HepG2 (cell line): ENCODE measurements at regions not wholly inside any gene's neighbourhood (a gene's known extent, or its start where the extent isn't known, plus 50 kb on each side); places are given as distances from the start of the nearest gene placed in this dataset.

Experiments
- ATAC-seq: fragments of 200-7000 bp; cut with Tn5 transposase; 3 replicates; pipeline ENCODE4 v1.9.1; 2020; ENCODE audit warnings: mild to moderate bottlenecking, moderate library complexity
- BruUV-seq: library from RNA; stranded (reverse); fragments of 400-500 nt; replicated peaks from 2 replicates; lab custom pipeline; 2021; lab: Mats Ljungman, UMichigan
- CTCF ChIA-PET: fragments of 300-600 bp; formaldehyde crosslinking; extraction: SDS; loops from one replicate; lab custom pipeline; 2021; ENCODE audit warnings: low total read pairs, inconsistent platforms, low intra/inter-chr PET ratio; lab: Yijun Ruan, JAX
- POLR2A ChIA-PET: fragments of 350-600 bp; sonication (Branson Sonifier 250); formaldehyde crosslinking; loops from one replicate; lab custom pipeline; 2020; ENCODE audit warnings: antibody characterized with exemption, inconsistent platforms; lab: Yijun Ruan, JAX
- DNase-seq: peaks from one replicate; pipeline ENCODE4 v3.0.0-alpha.2; 2015; ENCODE audit warnings: low spot score
- FAIRE-seq: peaks from 3 replicates; lab custom pipeline; 2011; peaks lifted over from hg19 to GRCh38; lab: Jason Lieb, UNC
- H2AFZ ChIP-seq: one replicate; pipeline ENCODE4 v1.6.1; 2011; ENCODE audit warnings: low read length, inconsistent platforms
- H3K27ac ChIP-seq: fragments of 300-600 bp; 3 replicates; pipeline ENCODE4 v1.8.0; 2011; ENCODE audit warnings: mixed run types, mild to moderate bottlenecking, mixed read lengths, low read length, inconsistent platforms; ENCODE audit not compliant: insufficient read depth; ENCODE audit errors: extremely low read length
- H3K27me3 ChIP-seq, 2 experiments: fragments of 200-600 bp in 1 of 2; 2 replicates in 1 of 2; 3 replicates in 1 of 2; pipeline versions ENCODE4 v1.6.0 to v1.8.0; 2011; ENCODE audit warnings: low read length in 2 of 2, mild to moderate bottlenecking in 2 of 2, moderate library complexity in 2 of 2, inconsistent platforms in 1 of 2; ENCODE audit not compliant: insufficient read depth in 2 of 2, control insufficient read depth in 1 of 2
- H3K36me3 ChIP-seq, 2 experiments: fragments of 200-600 bp in 1 of 2; replicated peaks in 1 of 2; 2 replicates in 1 of 2; 3 replicates in 1 of 2; pipeline versions ENCODE4 v1.5.1 to v1.8.0; 2011; ENCODE audit warnings: low read length in 2 of 2, inconsistent platforms in 1 of 2; ENCODE audit not compliant: insufficient read depth in 2 of 2, control insufficient read depth in 1 of 2
- H3K4me1 ChIP-seq: 2 replicates; pipeline ENCODE4 v1.5.1; 2012; ENCODE audit warnings: low read length, inconsistent platforms; ENCODE audit not compliant: insufficient read depth
- H3K4me2 ChIP-seq: 2 replicates; pipeline ENCODE4 v1.6.0; 2011; ENCODE audit warnings: low read depth, low read length, inconsistent platforms
- H3K4me3 ChIP-seq, 3 experiments: fragments of 200-600 bp in 1 of 3; sonication (generic), shearing (Covaris generic) in 1 of 3; replicated peaks in 1 of 3; 2 replicates each; pipeline ENCODE4 v1.5.1; 2011 to 2016; ENCODE audit warnings: low read length in 3 of 3, inconsistent platforms in 2 of 3, low read depth in 2 of 3, mild to moderate bottlenecking in 2 of 3, control low read depth in 1 of 3, mixed read lengths in 1 of 3; ENCODE audit not compliant: insufficient read depth in 1 of 3
- H3K79me2 ChIP-seq: one replicate; pipeline ENCODE4 v1.6.1; 2011; ENCODE audit warnings: low read length, inconsistent platforms; ENCODE audit not compliant: insufficient read depth
- H3K9ac ChIP-seq: 2 replicates; pipeline ENCODE4 v1.6.0; 2011; ENCODE audit warnings: mild to moderate bottlenecking, low read depth, low read length, inconsistent platforms; ENCODE audit not compliant: insufficient read depth
- H3K9me3 ChIP-seq: 2 replicates; pipeline ENCODE4 v1.5.1; 2012; ENCODE audit warnings: mild to moderate bottlenecking, low read length
- H4K20me1 ChIP-seq: 2 replicates; pipeline ENCODE4 v1.6.0; 2011; ENCODE audit warnings: inconsistent platforms, mild to moderate bottlenecking, low read length, moderate library complexity; ENCODE audit not compliant: insufficient read depth
- CBX1 ChIP-seq: IDR thresholded peaks from one replicate; pipeline ENCODE4 v1.6.1; 2016; ENCODE audit warnings: antibody characterized with exemption, low read depth
- CBX5 ChIP-seq: sonication (generic); formaldehyde crosslinking; IDR thresholded peaks from 2 replicates; pipeline ENCODE4 v1.4.0; 2020; ENCODE audit warnings: missing genetic modification reagents, borderline replicate concordance
- ETV5 ChIP-seq: IDR thresholded peaks from 2 replicates; pipeline ENCODE4 v1.6.1; 2018; ENCODE audit warnings: missing biosample characterization, missing genetic modification reagents, inconsistent platforms, borderline replicate concordance
- KDM6A ChIP-seq: IDR thresholded peaks from 2 replicates; pipeline ENCODE4 v1.6.1; 2016; ENCODE audit warnings: low read depth
- MAFK ChIP-seq, 2 experiments: IDR thresholded peaks in 1 of 2; conservative IDR thresholded peaks in 1 of 2; 2 replicates each; pipeline ENCODE4 v1.6.1; 2011; ENCODE audit warnings: improper control_type of control experiment in 2 of 2, low read length in 2 of 2
- MIER2 ChIP-seq: IDR thresholded peaks from 2 replicates; pipeline ENCODE4 v1.6.1; 2016; ENCODE audit warnings: missing biosample characterization, missing genetic modification reagents
- MYC ChIP-seq: sonication (generic); formaldehyde crosslinking; IDR thresholded peaks from 2 replicates; pipeline ENCODE4 v1.9.0; 2021; ENCODE audit warnings: missing genetic modification reagents, borderline replicate concordance
- NFE2L2 ChIP-seq: fragments of 150-350 bp; IDR thresholded peaks from 2 replicates; pipeline ENCODE4 v1.6.1; 2014; ENCODE audit warnings: low read length
- POLR2AphosphoS5 ChIP-seq: IDR thresholded peaks from 2 replicates; pipeline ENCODE4 v1.6.1; 2012; ENCODE audit warnings: low read depth, low read length
- SAFB2 ChIP-seq: sonication (generic); formaldehyde crosslinking; IDR thresholded peaks from 2 replicates; pipeline ENCODE4 v1.5.1; 2020; ENCODE audit warnings: missing genetic modification reagents, low read depth, mild to moderate bottlenecking, borderline replicate concordance
- ZNF235 ChIP-seq: sonication (generic); formaldehyde crosslinking; IDR thresholded peaks from 2 replicates; pipeline ENCODE4 v1.8.1; 2023; ENCODE audit warnings: mild to moderate bottlenecking, missing genetic modification reagents, borderline replicate concordance
- ZNF598 ChIP-seq: sonication (generic); formaldehyde crosslinking; IDR thresholded peaks from 2 replicates; pipeline ENCODE4 v1.5.1; 2020; ENCODE audit warnings: mild to moderate bottlenecking, missing genetic modification reagents, borderline replicate concordance
- ZNF652 ChIP-seq: IDR thresholded peaks from 2 replicates; pipeline ENCODE4 v1.6.1; 2016; ENCODE audit warnings: low read depth, borderline replicate concordance
- ZNF749 ChIP-seq: sonication (generic); formaldehyde crosslinking; IDR thresholded peaks from 2 replicates; pipeline ENCODE4 v1.8.0; 2022; ENCODE audit warnings: mild to moderate bottlenecking, missing genetic modification reagents, moderate library complexity, borderline replicate concordance
- in situ Hi-C: cut with HindIII; loops from 2 replicates; pipeline ENCODE4 v1.10.0; 2017; ENCODE audit warnings: low pct_unique_long_range_greater_than_20kb; ENCODE audit not compliant: extremely low pct_ligation_motif_present
- intact Hi-C: fragments of 100-400 bp; cut with micrococcal nuclease; formaldehyde crosslinking; loops from one replicate; pipeline ENCODE4 v1.10.0; 2022; ENCODE audit not compliant: unreplicated experiment
- TF ChIP-seq, protein P1 (sequence below): sonication (generic); formaldehyde crosslinking; IDR thresholded peaks from 2 replicates; pipeline ENCODE4 v1.9.0; 2021; ENCODE audit warnings: missing genetic modification reagents, borderline replicate concordance
- TF ChIP-seq, protein P2 (sequence below): sonication (generic); formaldehyde crosslinking; conservative IDR thresholded peaks from 2 replicates; pipeline ENCODE4 v1.8.0; 2022; ENCODE audit warnings: mild to moderate bottlenecking, moderate library complexity, missing genetic modification reagents
- TF ChIP-seq, protein P3 (sequence below): sonication (generic); formaldehyde crosslinking; conservative IDR thresholded peaks from 2 replicates; pipeline ENCODE4 v1.4.0; 2020; ENCODE audit warnings: missing genetic modification reagents
- TF ChIP-seq, protein P4 (sequence below): IDR thresholded peaks from 2 replicates; pipeline ENCODE4 v1.6.1; 2012; ENCODE audit warnings: inconsistent platforms

DNA sequence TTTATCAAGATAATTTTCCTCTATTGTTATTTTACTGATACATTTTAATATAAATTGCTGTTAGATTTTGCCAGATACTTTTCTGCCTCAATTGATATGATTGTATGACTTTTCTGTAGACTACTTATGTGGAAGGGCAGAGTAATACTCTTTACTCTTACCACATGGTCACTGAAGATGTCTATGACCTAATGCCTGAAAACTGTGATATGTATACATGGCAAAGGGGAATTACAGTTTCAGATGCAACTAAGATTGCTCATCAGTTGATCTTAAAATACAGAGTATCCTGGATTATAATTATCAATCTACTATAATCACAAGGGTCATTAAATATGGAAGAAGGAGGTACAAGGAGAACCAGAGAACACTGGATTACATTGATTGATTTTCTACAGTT lies 1528.0 kb downstream of the BRINP3 start:
- TF ChIP-seq ETV5 (CRISPR knock-in tag): no peak
- no peak for TF ChIP-seq POLR2AphosphoS5
- TF ChIP-seq, protein P1, sequence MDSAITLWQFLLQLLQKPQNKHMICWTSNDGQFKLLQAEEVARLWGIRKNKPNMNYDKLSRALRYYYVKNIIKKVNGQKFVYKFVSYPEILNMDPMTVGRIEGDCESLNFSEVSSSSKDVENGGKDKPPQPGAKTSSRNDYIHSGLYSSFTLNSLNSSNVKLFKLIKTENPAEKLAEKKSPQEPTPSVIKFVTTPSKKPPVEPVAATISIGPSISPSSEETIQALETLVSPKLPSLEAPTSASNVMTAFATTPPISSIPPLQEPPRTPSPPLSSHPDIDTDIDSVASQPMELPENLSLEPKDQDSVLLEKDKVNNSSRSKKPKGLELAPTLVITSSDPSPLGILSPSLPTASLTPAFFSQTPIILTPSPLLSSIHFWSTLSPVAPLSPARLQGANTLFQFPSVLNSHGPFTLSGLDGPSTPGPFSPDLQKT (CRISPR knock-in tag): no peak
- TF ChIP-seq ZNF749 (CRISPR knock-in tag): no peak
- TF ChIP-seq MAFK (conservative IDR thresholded peaks at IDR 0.05 in 1 of 2, IDR thresholded peaks at IDR 0.05 in 1 of 2; ENCODE audit: low read length in 2 of 2): no peak
- no peak for TF ChIP-seq MYC (CRISPR knock-in tag)
- TF ChIP-seq NFE2L2: no peak
- TF ChIP-seq ZNF598 (CRISPR knock-in tag): no peak
- TF ChIP-seq, protein P2, sequence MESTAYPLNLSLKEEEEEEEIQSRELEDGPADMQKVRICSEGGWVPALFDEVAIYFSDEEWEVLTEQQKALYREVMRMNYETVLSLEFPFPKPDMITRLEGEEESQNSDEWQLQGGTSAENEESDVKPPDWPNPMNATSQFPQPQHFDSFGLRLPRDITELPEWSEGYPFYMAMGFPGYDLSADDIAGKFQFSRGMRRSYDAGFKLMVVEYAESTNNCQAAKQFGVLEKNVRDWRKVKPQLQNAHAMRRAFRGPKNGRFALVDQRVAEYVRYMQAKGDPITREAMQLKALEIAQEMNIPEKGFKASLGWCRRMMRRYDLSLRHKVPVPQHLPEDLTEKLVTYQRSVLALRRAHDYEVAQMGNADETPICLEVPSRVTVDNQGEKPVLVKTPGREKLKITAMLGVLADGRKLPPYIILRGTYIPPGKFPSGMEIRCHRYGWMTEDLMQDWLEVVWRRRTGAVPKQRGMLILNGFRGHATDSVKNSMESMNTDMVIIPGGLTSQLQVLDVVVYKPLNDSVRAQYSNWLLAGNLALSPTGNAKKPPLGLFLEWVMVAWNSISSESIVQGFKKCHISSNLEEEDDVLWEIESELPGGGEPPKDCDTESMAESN: no peak
- no peak for TF ChIP-seq SAFB2 (CRISPR knock-in tag)
- TF ChIP-seq MIER2: no peak
- no peak for TF ChIP-seq ZNF652
- TF ChIP-seq ZNF235: no peak
- TF ChIP-seq CBX1: no peak
- TF ChIP-seq CBX5 (CRISPR knock-in tag): no peak
- TF ChIP-seq, protein P3, sequence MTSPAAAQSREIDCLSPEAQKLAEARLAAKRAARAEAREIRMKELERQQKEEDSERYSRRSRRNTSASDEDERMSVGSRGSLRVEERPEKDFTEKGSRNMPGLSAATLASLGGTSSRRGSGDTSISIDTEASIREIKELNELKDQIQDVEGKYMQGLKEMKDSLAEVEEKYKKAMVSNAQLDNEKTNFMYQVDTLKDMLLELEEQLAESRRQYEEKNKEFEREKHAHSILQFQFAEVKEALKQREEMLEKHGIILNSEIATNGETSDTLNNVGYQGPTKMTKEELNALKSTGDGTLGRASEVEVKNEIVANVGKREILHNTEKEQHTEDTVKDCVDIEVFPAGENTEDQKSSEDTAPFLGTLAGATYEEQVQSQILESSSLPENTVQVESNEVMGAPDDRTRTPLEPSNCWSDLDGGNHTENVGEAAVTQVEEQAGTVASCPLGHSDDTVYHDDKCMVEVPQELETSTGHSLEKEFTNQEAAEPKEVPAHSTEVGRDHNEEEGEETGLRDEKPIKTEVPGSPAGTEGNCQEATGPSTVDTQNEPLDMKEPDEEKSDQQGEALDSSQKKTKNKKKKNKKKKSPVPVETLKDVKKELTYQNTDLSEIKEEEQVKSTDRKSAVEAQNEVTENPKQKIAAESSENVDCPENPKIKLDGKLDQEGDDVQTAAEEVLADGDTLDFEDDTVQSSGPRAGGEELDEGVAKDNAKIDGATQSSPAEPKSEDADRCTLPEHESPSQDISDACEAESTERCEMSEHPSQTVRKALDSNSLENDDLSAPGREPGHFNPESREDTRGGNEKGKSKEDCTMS (CRISPR knock-in tag): no peak
- TF ChIP-seq KDM6A (CRISPR knock-in tag): no peak
- TF ChIP-seq, protein P4, sequence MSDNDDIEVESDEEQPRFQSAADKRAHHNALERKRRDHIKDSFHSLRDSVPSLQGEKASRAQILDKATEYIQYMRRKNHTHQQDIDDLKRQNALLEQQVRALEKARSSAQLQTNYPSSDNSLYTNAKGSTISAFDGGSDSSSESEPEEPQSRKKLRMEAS: no peak
- Histone ChIP-seq H3K27ac (no peak overlapping the region), H3K27me3 (no peaks in the 10 kb centered on the region), H4K20me1 (no peaks in the 10 kb centered on the region), H3K9ac (no peak overlapping the region), H2AFZ (no peak overlapping the region), H3K9me3 (no peaks in the 10 kb centered on the region), H3K79me2 (no peaks in the 10 kb centered on the region), H3K4me1 (no peaks in the 10 kb centered on the region), H3K4me3 (no peak overlapping the region), H3K4me2 (no peak overlapping the region), H3K36me3 (no peaks in the 10 kb centered on the region)
- in situ Hi-C loops: no loop called here
- intact Hi-C loops: no loop called here
- FAIRE-seq: no peak
- BruUV-seq: no TSS peak
- ChIA-PET CTCF (no interaction called here), POLR2A (no interaction called here)
- no peak for ATAC-seq
- DNase-seq: no peak
